HCT116 (cell line): ENCODE measurements at regions not wholly inside any gene's neighbourhood (a gene's known extent, or its start where the extent isn't known, plus 50 kb on each side); places are given as distances from the start of the nearest gene placed in this dataset.

Experiments used
- ATAC-seq: fragments of 200-7000 bp; cut with Tn5 transposase; 2 replicates; pipeline ENCODE4 v1.9.1; 2020; ENCODE audit warnings: mild to moderate bottlenecking, moderate library complexity
- BruUV-seq: library from RNA; stranded (reverse); fragments of 400-500 nt; replicated peaks from 2 replicates; lab custom pipeline; 2021; lab: Mats Ljungman, UMichigan
- CTCF ChIA-PET: fragments of 300-600 bp; sonication (Branson Sonifier 250); formaldehyde crosslinking; loops from one replicate; lab custom pipeline; 2021; ENCODE audit warnings: antibody characterized with exemption; lab: Charles Lee
- POLR2A ChIA-PET: fragments of 300-600, 350-600 bp; sonication (Branson Sonifier 250); formaldehyde crosslinking; loops from one replicate; lab custom pipeline; 2021; ENCODE audit warnings: antibody characterized with exemption; lab: Charles Lee
- RAD21 ChIA-PET, 2 experiments: fragments of 300-600 bp; sonication (Branson Sonifier 250); formaldehyde crosslinking; loops; one replicate each; lab custom pipeline; 2023; ENCODE audit warnings: low total read pairs in 2 of 2; ENCODE audit not compliant: uncharacterized antibody in 2 of 2, unreplicated experiment in 2 of 2, low non-redundant PET in 1 of 2; lab: Charles Lee
- DNase-seq: peaks from one replicate; pipeline ENCODE4 v3.0.0-alpha.2; 2010; ENCODE audit warnings: low read depth, low spot score
- H2AFZ ChIP-seq: fragments of 200-600 bp; shearing (Covaris generic), sonication (generic); 2 replicates; pipeline ENCODE4 v1.6.1; 2017; ENCODE audit warnings: low read depth, mixed run types, mixed read lengths, antibody characterized with exemption, low read length; ENCODE audit not compliant: poor library complexity, severe bottlenecking
- H3K27ac ChIP-seq: 2 replicates; pipeline ENCODE4 v1.5.1; 2012; ENCODE audit warnings: low read depth, low read length
- H3K27me3 ChIP-seq: fragments of 200-600 bp; sonication (generic); 2 replicates; pipeline ENCODE4 v1.6.1; 2016; ENCODE audit warnings: mixed run types, low read length, mixed read lengths; ENCODE audit not compliant: insufficient read depth
- H3K36me3 ChIP-seq, 2 experiments: fragments of 200-500 bp in 1 of 2; fragments of 200-600 bp in 1 of 2; sonication (Bioruptor generic) in 1 of 2; sonication (generic) in 1 of 2; 2 replicates each; pipeline versions ENCODE4 v1.5.1 to v1.6.1; 2014 to 2016; ENCODE audit warnings: low read length in 2 of 2, inconsistent platforms in 1 of 2, mixed read lengths in 1 of 2, mixed run types in 1 of 2; ENCODE audit not compliant: insufficient read depth in 2 of 2, control insufficient read depth in 1 of 2
- H3K4me1 ChIP-seq, 2 experiments: fragments of 200-600 bp in 1 of 2; sonication (generic) in 1 of 2; 2 replicates each; pipeline versions ENCODE4 v1.5.1 to v1.6.1; 2012 to 2017; ENCODE audit warnings: low read length in 2 of 2, inconsistent platforms in 1 of 2, mild to moderate bottlenecking in 1 of 2, mixed read lengths in 1 of 2, mixed run types in 1 of 2, moderate library complexity in 1 of 2; ENCODE audit not compliant: insufficient read depth in 2 of 2, control insufficient read depth in 1 of 2
- H3K4me2 ChIP-seq: fragments of 200-600 bp; sonication (generic); 2 replicates; pipeline ENCODE4 v1.6.1; 2017; ENCODE audit warnings: mixed run types, low read length, mixed read lengths
- H3K4me3 ChIP-seq, 2 experiments: fragments of 200-600 bp in 1 of 2; sonication (generic) in 1 of 2; replicated peaks in 1 of 2; 2 replicates each; pipeline ENCODE4 v1.5.1; 2011 to 2016; ENCODE audit warnings: low read length in 2 of 2, control low read depth in 1 of 2, low read depth in 1 of 2, mild to moderate bottlenecking in 1 of 2, mixed read lengths in 1 of 2, mixed run types in 1 of 2
- H3K79me2 ChIP-seq: fragments of 200-600 bp; sonication (generic); 2 replicates; pipeline ENCODE4 v1.6.1; 2017; ENCODE audit warnings: mild to moderate bottlenecking, mixed run types, low read length, moderate library complexity, mixed read lengths; ENCODE audit not compliant: insufficient read depth
- H3K9ac ChIP-seq: fragments of 200-600 bp; sonication (generic); 2 replicates; pipeline ENCODE4 v1.6.1; 2016; ENCODE audit warnings: low read length, mixed read lengths
- H3K9me2 ChIP-seq: fragments of 200-600 bp; sonication (generic), shearing (Covaris generic); 2 replicates; pipeline ENCODE4 v1.6.1; 2017; ENCODE audit warnings: mixed run types, mild to moderate bottlenecking, moderate library complexity; ENCODE audit not compliant: insufficient read depth
- H3K9me3 ChIP-seq, 2 experiments: fragments of 200-500 bp in 1 of 2; fragments of 200-600 bp in 1 of 2; sonication (Bioruptor generic) in 1 of 2; sonication (generic) in 1 of 2; 2 replicates each; pipeline ENCODE4 v1.6.1; 2014 to 2017; ENCODE audit warnings: low read length in 2 of 2, mixed read lengths in 2 of 2, inconsistent platforms in 1 of 2, low read depth in 1 of 2, mild to moderate bottlenecking in 1 of 2, mixed run types in 1 of 2, moderate library complexity in 1 of 2; ENCODE audit not compliant: control insufficient read depth in 1 of 2, insufficient read depth in 1 of 2
- H4K20me1 ChIP-seq: fragments of 200-600 bp; sonication (generic), shearing (Covaris generic); 2 replicates; pipeline ENCODE4 v1.6.1; 2017; ENCODE audit warnings: mixed run types, mild to moderate bottlenecking, moderate library complexity; ENCODE audit not compliant: insufficient read depth
- ATF3 ChIP-seq: IDR thresholded peaks from 2 replicates; pipeline ENCODE4 v1.6.1; 2012
- CBX3 ChIP-seq: IDR thresholded peaks from 2 replicates; pipeline ENCODE4 v1.6.1; 2012; ENCODE audit warnings: low read depth
- CEBPB ChIP-seq: IDR thresholded peaks from 2 replicates; pipeline ENCODE4 v1.6.1; 2012; ENCODE audit warnings: low read depth
- EGR1 ChIP-seq: IDR thresholded peaks from 2 replicates; pipeline ENCODE4 v1.6.1; 2012; ENCODE audit warnings: low read depth
- ELF1 ChIP-seq: IDR thresholded peaks from 2 replicates; pipeline ENCODE4 v1.6.1; 2012; ENCODE audit warnings: low read depth, borderline replicate concordance
- EZH2 ChIP-seq: fragments of 200-600 bp; sonication (generic); IDR thresholded peaks from 2 replicates; pipeline ENCODE4 v1.6.1; 2017; ENCODE audit warnings: antibody characterized with exemption, mixed run types
- EZH2phosphoT487 ChIP-seq: fragments of 200-600 bp; IDR thresholded peaks from 2 replicates; pipeline ENCODE4 v1.6.1; 2018; ENCODE audit warnings: antibody characterized with exemption, borderline replicate concordance
- MAX ChIP-seq: IDR thresholded peaks from 2 replicates; pipeline ENCODE4 v1.6.1; 2012
- POLR2A ChIP-seq: IDR thresholded peaks from 2 replicates; pipeline ENCODE4 v1.7.0; 2011; ENCODE audit warnings: borderline replicate concordance; ENCODE audit not compliant: insufficient read depth, insufficient read length; ENCODE audit errors: extremely low read depth
- RAD21 ChIP-seq: IDR thresholded peaks from 2 replicates; pipeline ENCODE4 v1.6.1; 2012; ENCODE audit warnings: low read depth, mild to moderate bottlenecking
- SIN3A ChIP-seq: IDR thresholded peaks from 2 replicates; pipeline ENCODE4 v1.6.1; 2012; ENCODE audit warnings: low read depth
- SP1 ChIP-seq: IDR thresholded peaks from 2 replicates; pipeline ENCODE4 v1.6.1; 2012; ENCODE audit warnings: low read depth
- ZFX ChIP-seq: fragments of 450-650 bp; IDR thresholded peaks from 2 replicates; pipeline ENCODE4 v1.6.1; 2017
- intact Hi-C: fragments of 100-400 bp; cut with micrococcal nuclease; formaldehyde crosslinking; loops from 2 replicates; pipeline ENCODE4 v1.10.0; 2022
- TF ChIP-seq, protein P1 (sequence below): IDR thresholded peaks from 2 replicates; pipeline ENCODE4 v1.6.1; 2012; ENCODE audit warnings: low read depth

GRCh38 chr9:13943176-13943575, 370.8 kb downstream of the NFIB start:
- Histone ChIP-seq H3K9me3 (no peaks in the 10 kb centered on the region), H3K4me1 (no peaks in the 10 kb centered on the region), H3K4me3 (no peak overlapping the region), H3K4me2 (no peak overlapping the region), H3K27ac (no peak overlapping the region), H2AFZ (no peak overlapping the region)
- intact Hi-C loops, result no loop called here
- no peak for DNase-seq
- TF ChIP-seq POLR2A, result no peak
- TF ChIP-seq MAX, result no peak
- no peak for TF ChIP-seq ZFX
- TF ChIP-seq EZH2phosphoT487, result no peak
- no peak for TF ChIP-seq EZH2
- no peak for TF ChIP-seq CEBPB
- TF ChIP-seq ELF1, result no peak
- no peak for TF ChIP-seq EGR1
- TF ChIP-seq, all 23 proteins: peak for 0
- Histone ChIP-seq H4K20me1 (no peaks in the 10 kb centered on the region), H3K9me2 (no peaks in the 10 kb centered on the region), H3K36me3 (no peaks in the 10 kb centered on the region), H3K27me3 (no peaks in the 10 kb centered on the region), H3K9ac (no peak overlapping the region), H3K79me2 (no peaks in the 10 kb centered on the region)
- ChIA-PET RAD21 (no interaction called here), CTCF (no interaction called here), POLR2A (no interaction called here)
- ATAC-seq, result no peak
- BruUV-seq, result no TSS peak

GRCh38 chr9:13942695-13943094, 371.2 kb downstream of the NFIB start:
- Histone ChIP-seq H3K4me1 (no peaks in the 10 kb centered on the region), H3K36me3 (no peaks in the 10 kb centered on the region), H3K9me3 (no peaks in the 10 kb centered on the region), H3K27ac (no peak overlapping the region), H3K9ac (no peak overlapping the region), H3K9me2 (no peaks in the 10 kb centered on the region), H3K27me3 (no peaks in the 10 kb centered on the region), H3K4me2 (no peak overlapping the region)
- POLR2A ChIA-PET, result no interaction called here
- RAD21 ChIA-PET, result no interaction called here
- no peak for DNase-seq
- intact Hi-C loops, result no loop called here
- TF ChIP-seq SIN3A (no peak), ATF3 (no peak), CBX3 (no peak), POLR2A (no peak), ZFX (no peak), RAD21 (no peak), CEBPB (no peak), SP1 (no peak)
- TF ChIP-seq, protein P1, sequence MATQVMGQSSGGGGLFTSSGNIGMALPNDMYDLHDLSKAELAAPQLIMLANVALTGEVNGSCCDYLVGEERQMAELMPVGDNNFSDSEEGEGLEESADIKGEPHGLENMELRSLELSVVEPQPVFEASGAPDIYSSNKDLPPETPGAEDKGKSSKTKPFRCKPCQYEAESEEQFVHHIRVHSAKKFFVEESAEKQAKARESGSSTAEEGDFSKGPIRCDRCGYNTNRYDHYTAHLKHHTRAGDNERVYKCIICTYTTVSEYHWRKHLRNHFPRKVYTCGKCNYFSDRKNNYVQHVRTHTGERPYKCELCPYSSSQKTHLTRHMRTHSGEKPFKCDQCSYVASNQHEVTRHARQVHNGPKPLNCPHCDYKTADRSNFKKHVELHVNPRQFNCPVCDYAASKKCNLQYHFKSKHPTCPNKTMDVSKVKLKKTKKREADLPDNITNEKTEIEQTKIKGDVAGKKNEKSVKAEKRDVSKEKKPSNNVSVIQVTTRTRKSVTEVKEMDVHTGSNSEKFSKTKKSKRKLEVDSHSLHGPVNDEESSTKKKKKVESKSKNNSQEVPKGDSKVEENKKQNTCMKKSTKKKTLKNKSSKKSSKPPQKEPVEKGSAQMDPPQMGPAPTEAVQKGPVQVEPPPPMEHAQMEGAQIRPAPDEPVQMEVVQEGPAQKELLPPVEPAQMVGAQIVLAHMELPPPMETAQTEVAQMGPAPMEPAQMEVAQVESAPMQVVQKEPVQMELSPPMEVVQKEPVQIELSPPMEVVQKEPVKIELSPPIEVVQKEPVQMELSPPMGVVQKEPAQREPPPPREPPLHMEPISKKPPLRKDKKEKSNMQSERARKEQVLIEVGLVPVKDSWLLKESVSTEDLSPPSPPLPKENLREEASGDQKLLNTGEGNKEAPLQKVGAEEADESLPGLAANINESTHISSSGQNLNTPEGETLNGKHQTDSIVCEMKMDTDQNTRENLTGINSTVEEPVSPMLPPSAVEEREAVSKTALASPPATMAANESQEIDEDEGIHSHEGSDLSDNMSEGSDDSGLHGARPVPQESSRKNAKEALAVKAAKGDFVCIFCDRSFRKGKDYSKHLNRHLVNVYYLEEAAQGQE, result no peak
- TF ChIP-seq, all 23 proteins: peak for 0
- no peak for ATAC-seq
- no peaks in the 10 kb centered on the region for H3K79me2 ChIP-seq
- BruUV-seq, result no TSS peak
- no peaks in the 10 kb centered on the region for H4K20me1 ChIP-seq
- H3K4me3 ChIP-seq, result no peak overlapping the region
- no peak overlapping the region for H2AFZ ChIP-seq
- CTCF ChIA-PET, result no interaction called here
